ENCODE measurements at regions not wholly inside any gene's neighbourhood (a gene's known extent, or its start where the extent isn't known, plus 50 kb on each side); places are given as distances from the start of the nearest gene placed in this dataset.

DNA sequence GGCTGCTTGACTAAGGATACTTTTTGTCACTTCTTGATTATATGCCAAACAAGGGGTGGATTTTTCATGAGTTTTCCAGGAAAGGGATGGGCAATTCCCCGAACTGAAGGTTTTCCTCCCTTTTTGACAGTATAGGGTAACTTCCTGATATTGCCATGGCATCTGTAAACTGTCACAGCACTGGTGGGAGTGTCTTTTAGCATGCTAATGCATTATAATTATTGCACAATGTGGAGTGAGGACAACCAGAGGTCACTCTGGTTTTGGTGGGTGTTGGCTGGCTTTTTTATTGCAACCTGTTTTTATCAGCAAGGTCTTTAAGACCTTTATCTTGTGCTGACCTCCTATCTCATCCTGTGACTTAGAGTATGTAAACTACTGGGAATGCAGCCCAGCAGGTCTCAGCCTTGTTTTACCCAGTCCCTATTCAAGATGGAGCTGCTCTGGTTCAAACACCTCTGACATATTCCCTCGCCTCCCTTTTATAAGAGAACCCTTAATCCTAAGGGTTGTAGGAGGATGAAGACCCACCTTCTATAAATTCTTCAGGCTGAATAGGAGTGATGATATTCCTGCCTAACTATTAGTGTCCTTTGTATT lies 471.2 kb downstream of the ATP23 start:
- WGBS (ENCODE audit: insufficient coverage) = 0% methylated on average over 1 of the region's 2 CpGs
- Mint-ChIP-seq H3K4me1 (no peaks in the 10 kb centered on the region), H3K36me3 (no peaks in the 10 kb centered on the region), H3K27me3 (peaks cover 6 to 11% of the 10 kb centered on the region in 2 donors), H3K27ac (no peak overlapping the region), H3K9me3 (no peaks in the 10 kb centered on the region), H3K4me3 (no peak overlapping the region)
- no peak for DNase-seq
- no peak overlapping the region for H3K4me3 ChIP-seq (ENCODE audit: control insufficient read depth in 1 of 2, extremely low read depth in 1 of 2, low read length in 1 of 2)
- no peaks in the 10 kb centered on the region for H3K4me1 ChIP-seq (ENCODE audit: control insufficient read depth in 1 of 2, extremely low read depth in 1 of 2, insufficient read depth in 2 of 2, low read length in 2 of 2)
- POLR2A ChIA-PET = no interaction called here
- no peaks in the 10 kb centered on the region for H3K27me3 ChIP-seq (replicated peaks in 1 of 2; ENCODE audit: control insufficient read depth in 2 of 2, extremely low read depth in 1 of 2, insufficient read depth in 2 of 2, low read length in 1 of 2)
- H3K36me3 ChIP-seq (ENCODE audit: control insufficient read depth in 2 of 2, extremely low read depth in 1 of 2, insufficient read depth in 1 of 2, low read length in 1 of 2) = no peaks in the 10 kb centered on the region
- CTCF ChIA-PET = no interaction called here
- H3K9me3 ChIP-seq = no peaks in the 10 kb centered on the region
- ATAC-seq (replicated peaks in 1 of 4) = no peak
- H3K27ac ChIP-seq (ENCODE audit: low read length) = no peak overlapping the region

DNA sequence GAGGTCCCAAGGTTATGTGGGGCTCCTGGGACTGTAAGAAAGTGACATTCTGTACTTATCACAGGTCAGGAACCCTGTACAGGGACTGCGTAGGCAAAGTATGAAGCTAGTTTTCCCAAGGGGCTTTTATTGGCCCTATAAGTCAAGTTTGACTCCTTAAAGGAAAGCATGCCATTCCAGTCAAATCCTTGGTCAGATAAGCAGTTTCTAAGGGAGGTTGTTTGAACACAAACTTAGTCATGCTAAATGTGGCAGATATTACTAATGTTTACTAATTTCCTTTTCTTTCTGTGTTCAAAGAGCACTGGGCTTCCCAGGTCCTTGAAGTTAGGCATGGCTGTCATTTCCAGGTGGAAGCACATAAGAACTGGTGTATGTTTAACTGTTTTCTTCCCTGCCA lies 472.4 kb downstream of the ATP23 start:
- Mint-ChIP-seq H3K36me3 (no peaks in the 10 kb centered on the region), H3K4me3 (no peak overlapping the region), H3K27me3 (peaks cover 6 to 11% of the 10 kb centered on the region in 2 donors), H3K4me1 (no peaks in the 10 kb centered on the region), H3K9me3 (no peaks in the 10 kb centered on the region), H3K27ac (no peak overlapping the region)
- no peaks in the 10 kb centered on the region for H3K9me3 ChIP-seq
- H3K27ac ChIP-seq (ENCODE audit: low read length) = no peak overlapping the region
- H3K4me1 ChIP-seq (ENCODE audit: control insufficient read depth in 1 of 2, extremely low read depth in 1 of 2, insufficient read depth in 2 of 2, low read length in 2 of 2) = no peaks in the 10 kb centered on the region
- H3K27me3 ChIP-seq (replicated peaks in 1 of 2; ENCODE audit: control insufficient read depth in 2 of 2, extremely low read depth in 1 of 2, insufficient read depth in 2 of 2, low read length in 1 of 2) = no peaks in the 10 kb centered on the region
- ATAC-seq (replicated peaks in 1 of 4) (no peak), DNase-seq (no peak)
- no peak overlapping the region for H3K4me3 ChIP-seq (ENCODE audit: control insufficient read depth in 1 of 2, extremely low read depth in 1 of 2, low read length in 1 of 2)
- ChIA-PET CTCF (interaction anchor here in 1 of 2 donors (0.6 kb wide), 1 partner anchor 22 kb away, joined by 3 read pairs; no protein-coding TSS in a partner anchor), POLR2A (no interaction called here)
- 80% methylated on average over 1 of the region's 1 CpG for WGBS (ENCODE audit: insufficient coverage)
- no peaks in the 10 kb centered on the region for H3K36me3 ChIP-seq (ENCODE audit: control insufficient read depth in 2 of 2, extremely low read depth in 1 of 2, insufficient read depth in 1 of 2, low read length in 1 of 2)

DNA sequence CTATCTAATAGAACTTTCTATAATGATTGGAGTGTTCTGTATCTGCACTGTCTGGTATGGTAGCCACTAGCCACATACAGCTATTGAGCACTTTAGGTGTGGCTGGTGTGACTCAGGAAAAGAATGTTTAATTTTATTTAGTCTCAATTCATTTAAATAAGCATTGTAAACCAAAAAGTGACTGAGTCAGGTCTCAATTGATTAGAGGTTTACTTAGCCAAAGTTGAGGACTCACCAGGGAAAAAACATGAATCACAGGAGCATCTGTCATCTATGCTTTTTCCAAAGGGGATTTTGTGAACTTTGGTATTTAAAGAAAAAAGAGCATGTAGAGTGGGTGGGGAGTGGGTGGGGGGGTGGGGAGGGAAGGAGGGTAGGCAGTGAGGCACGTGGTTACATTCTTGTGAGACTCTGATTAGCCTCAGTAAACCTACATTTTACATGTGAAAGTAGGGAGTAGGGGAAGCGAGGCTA lies 473.1 kb downstream of the ATP23 start:
- Mint-ChIP-seq H3K36me3 (no peaks in the 10 kb centered on the region), H3K27ac (no peak overlapping the region), H3K4me1 (no peaks in the 10 kb centered on the region), H3K27me3 (peaks cover 8 to 11% of the 10 kb centered on the region in 2 donors), H3K9me3 (no peaks in the 10 kb centered on the region), H3K4me3 (no peak overlapping the region)
- Histone ChIP-seq H3K36me3 (ENCODE audit: control insufficient read depth in 2 of 2, extremely low read depth in 1 of 2, insufficient read depth in 1 of 2, low read length in 1 of 2) (no peaks in the 10 kb centered on the region), H3K27me3 (replicated peaks in 1 of 2; ENCODE audit: control insufficient read depth in 2 of 2, extremely low read depth in 1 of 2, insufficient read depth in 2 of 2, low read length in 1 of 2) (peaks cover 0 to 3% of the 10 kb centered on the region in 2 experiments), H3K4me3 (ENCODE audit: control insufficient read depth in 1 of 2, extremely low read depth in 1 of 2, low read length in 1 of 2) (no peak overlapping the region), H3K4me1 (ENCODE audit: control insufficient read depth in 1 of 2, extremely low read depth in 1 of 2, insufficient read depth in 2 of 2, low read length in 2 of 2) (no peaks in the 10 kb centered on the region), H3K9me3 (no peaks in the 10 kb centered on the region), H3K27ac (ENCODE audit: low read length) (no peak overlapping the region)
- ATAC-seq (replicated peaks in 1 of 4) = no peak
- POLR2A ChIA-PET = no interaction called here
- DNase-seq = no peak
- CTCF ChIA-PET = no interaction called here
- no CpG with 5 or more reads among the region's 2 CpGs for WGBS (ENCODE audit: insufficient coverage)

DNA sequence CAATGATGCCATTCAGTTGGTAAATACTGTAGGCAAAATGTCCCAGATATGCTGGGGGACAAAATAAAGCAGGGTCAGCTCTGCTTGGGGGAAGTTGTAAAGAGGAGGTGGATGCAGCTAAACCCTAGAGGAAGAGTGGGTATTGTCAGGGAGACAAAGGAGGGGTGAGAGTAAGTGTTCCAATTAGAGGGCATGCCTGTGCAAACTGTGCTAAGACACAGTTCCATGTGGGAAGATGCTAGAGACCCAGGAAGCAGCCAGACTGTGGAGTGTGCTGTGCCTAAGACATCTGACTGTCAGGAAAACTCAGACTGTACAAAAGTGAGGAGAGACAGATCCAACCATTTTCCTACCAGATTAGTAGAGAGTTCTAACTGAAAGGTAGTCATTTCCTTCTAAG lies 474.3 kb downstream of the ATP23 start:
- no peaks in the 10 kb centered on the region for H3K36me3 ChIP-seq (ENCODE audit: control insufficient read depth in 2 of 2, extremely low read depth in 1 of 2, insufficient read depth in 1 of 2, low read length in 1 of 2)
- peaks cover 0 to 2% (median 0%) of the 10 kb centered on the region in 3 donors for H3K4me1 Mint-ChIP-seq
- CTCF ChIA-PET = no interaction called here
- peaks cover 9 to 11% of the 10 kb centered on the region in 2 donors for H3K27me3 Mint-ChIP-seq
- H3K27me3 ChIP-seq (replicated peaks in 1 of 2; ENCODE audit: control insufficient read depth in 2 of 2, extremely low read depth in 1 of 2, insufficient read depth in 2 of 2, low read length in 1 of 2) = peaks cover 0 to 3% of the 10 kb centered on the region in 2 experiments
- no peak overlapping the region for H3K27ac Mint-ChIP-seq
- POLR2A ChIA-PET = no interaction called here
- DNase-seq (no peak), ATAC-seq (replicated peaks in 1 of 4) (no peak)
- H3K4me3 Mint-ChIP-seq = no peak overlapping the region
- H3K4me3 ChIP-seq (ENCODE audit: control insufficient read depth in 1 of 2, extremely low read depth in 1 of 2, low read length in 1 of 2) = no peak overlapping the region
- H3K9me3 Mint-ChIP-seq = no peaks in the 10 kb centered on the region
- H3K36me3 Mint-ChIP-seq = no peaks in the 10 kb centered on the region
- no peaks in the 10 kb centered on the region for H3K9me3 ChIP-seq
- H3K4me1 ChIP-seq (ENCODE audit: control insufficient read depth in 1 of 2, extremely low read depth in 1 of 2, insufficient read depth in 2 of 2, low read length in 2 of 2) = no peaks in the 10 kb centered on the region
- H3K27ac ChIP-seq (ENCODE audit: low read length) = no peak overlapping the region

DNA sequence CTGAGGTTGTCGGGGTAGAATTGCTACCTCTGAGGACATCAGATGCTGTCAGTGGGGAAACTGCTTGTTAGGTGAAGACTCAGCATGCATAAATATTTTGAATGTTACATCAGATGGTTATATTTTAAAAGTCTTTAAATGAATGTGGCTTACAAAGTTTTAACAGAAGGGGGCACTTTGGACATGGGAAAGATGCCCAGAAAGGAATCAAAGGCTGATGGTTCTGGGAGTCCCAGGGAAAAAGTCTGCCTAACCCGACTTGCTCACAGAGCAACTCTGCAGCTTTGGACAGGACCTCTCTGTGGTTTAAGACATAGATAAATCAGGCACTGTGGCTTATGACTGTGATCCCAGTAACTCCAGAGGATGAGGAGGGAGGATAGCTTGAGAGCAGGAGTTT lies 474.9 kb downstream of the ATP23 start:
- DNase-seq (no peak), ATAC-seq (replicated peaks in 1 of 4) (no peak)
- H3K4me1 Mint-ChIP-seq = peaks cover 0 to 2% (median 0%) of the 10 kb centered on the region in 3 donors
- no peak overlapping the region for H3K27ac ChIP-seq (ENCODE audit: low read length)
- ChIA-PET CTCF (no interaction called here), POLR2A (no interaction called here)
- no peak overlapping the region for H3K4me3 Mint-ChIP-seq
- H3K27me3 ChIP-seq (replicated peaks in 1 of 2; ENCODE audit: control insufficient read depth in 2 of 2, extremely low read depth in 1 of 2, insufficient read depth in 2 of 2, low read length in 1 of 2) = peaks cover 0 to 3% of the 10 kb centered on the region in 2 experiments
- peaks cover 7 to 14% of the 10 kb centered on the region in 2 donors for H3K27me3 Mint-ChIP-seq
- no peak overlapping the region for H3K4me3 ChIP-seq (ENCODE audit: control insufficient read depth in 1 of 2, extremely low read depth in 1 of 2, low read length in 1 of 2)
- WGBS (ENCODE audit: insufficient coverage) = 83% methylated on average over 2 of the region's 2 CpGs
- no peaks in the 10 kb centered on the region for H3K9me3 ChIP-seq
- H3K4me1 ChIP-seq (ENCODE audit: control insufficient read depth in 1 of 2, extremely low read depth in 1 of 2, insufficient read depth in 2 of 2, low read length in 2 of 2) = no peaks in the 10 kb centered on the region
- no peaks in the 10 kb centered on the region for H3K9me3 Mint-ChIP-seq
- H3K36me3 Mint-ChIP-seq = no peaks in the 10 kb centered on the region
- no peaks in the 10 kb centered on the region for H3K36me3 ChIP-seq (ENCODE audit: control insufficient read depth in 2 of 2, extremely low read depth in 1 of 2, insufficient read depth in 1 of 2, low read length in 1 of 2)
- H3K27ac Mint-ChIP-seq = no peak overlapping the region

DNA sequence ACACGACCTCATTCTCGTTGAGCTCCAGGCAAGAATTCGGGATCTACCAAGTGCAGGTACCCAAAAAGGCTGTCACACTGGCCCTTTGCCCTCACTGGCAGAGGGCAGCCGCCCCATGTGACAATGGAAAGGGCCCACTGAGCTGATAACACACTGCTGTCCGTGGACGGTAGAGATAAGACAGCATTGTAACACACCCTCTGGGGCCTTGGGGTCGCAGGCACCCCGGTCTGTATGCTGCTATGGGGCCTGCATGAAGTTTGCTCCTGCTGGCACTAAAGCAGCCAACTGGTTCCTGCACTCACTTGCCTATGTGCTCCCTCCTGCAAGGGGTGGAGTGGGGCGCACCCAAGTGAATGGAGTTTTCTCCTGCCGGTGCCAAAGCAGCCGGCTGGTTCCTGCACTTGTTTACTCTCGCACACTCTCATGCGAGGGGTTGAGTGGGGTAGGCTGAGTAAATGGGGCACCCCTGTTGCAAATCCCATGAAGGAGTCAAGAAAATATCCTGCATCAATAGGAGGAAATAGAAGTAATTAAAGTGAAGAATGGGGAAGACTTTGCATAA lies 477.9 kb downstream of the ATP23 start:
- H3K9me3 Mint-ChIP-seq = no peaks in the 10 kb centered on the region
- no peak for ATAC-seq (replicated peaks in 1 of 4)
- Histone ChIP-seq H3K36me3 (ENCODE audit: control insufficient read depth in 2 of 2, extremely low read depth in 1 of 2, insufficient read depth in 1 of 2, low read length in 1 of 2) (no peaks in the 10 kb centered on the region), H3K9me3 (no peaks in the 10 kb centered on the region), H3K27ac (ENCODE audit: low read length) (no peak overlapping the region), H3K4me3 (ENCODE audit: control insufficient read depth in 1 of 2, extremely low read depth in 1 of 2, low read length in 1 of 2) (no peak overlapping the region), H3K27me3 (replicated peaks in 1 of 2; ENCODE audit: control insufficient read depth in 2 of 2, extremely low read depth in 1 of 2, insufficient read depth in 2 of 2, low read length in 1 of 2) (peaks cover 0 to 3% of the 10 kb centered on the region in 2 experiments), H3K4me1 (ENCODE audit: control insufficient read depth in 1 of 2, extremely low read depth in 1 of 2, insufficient read depth in 2 of 2, low read length in 2 of 2) (no peaks in the 10 kb centered on the region)
- 87% methylated on average over 12 of the region's 13 CpGs for WGBS (ENCODE audit: insufficient coverage)
- no peak overlapping the region for H3K27ac Mint-ChIP-seq
- CTCF ChIA-PET = no interaction called here
- POLR2A ChIA-PET = no interaction called here
- H3K4me1 Mint-ChIP-seq = peaks cover 0 to 2% (median 0%) of the 10 kb centered on the region in 3 donors
- H3K27me3 Mint-ChIP-seq = peaks cover 7 to 11% of the 10 kb centered on the region in 2 donors
- H3K4me3 Mint-ChIP-seq = no peak overlapping the region
- no peaks in the 10 kb centered on the region for H3K36me3 Mint-ChIP-seq
- DNase-seq = no peak
